Heart right ventricle (tissue), 16 donors: ENCODE measurements at regions not wholly inside any gene's neighbourhood (a gene's known extent, or its start where the extent isn't known, plus 50 kb on each side); places are given as distances from the start of the nearest gene placed in this dataset.

ENCODE experiments used
- ATAC-seq, 8 donors: fragments of 200-7000 bp; cut with Tn5 transposase; one replicate each; pipeline ENCODE4 v1.9.1; 2020; ENCODE audit warnings: mild to moderate bottlenecking in 8 of 8, moderate library complexity in 8 of 8, moderate number of reproducible peaks in 1 of 8
- DNase-seq, 2 donors: peaks; one replicate each; pipeline ENCODE4 v3.0.0-alpha.2; 2020
- H3K27ac ChIP-seq, 10 donors: fragments of 200-600 bp; sonication (generic) in 2 of 10; one replicate each; pipeline versions ENCODE4 v1.5.0 to v1.8.0; 2020 to 2022; ENCODE audit warnings: mild to moderate bottlenecking in 3 of 10
- H3K27me3 ChIP-seq, 7 donors: fragments of 200-600 bp; one replicate each; pipeline ENCODE4 v1.8.0; 2021 to 2022; ENCODE audit warnings: mild to moderate bottlenecking in 2 of 7
- H3K36me3 ChIP-seq, 9 donors: fragments of 200-600 bp; sonication (generic) in 1 of 9; one replicate each; pipeline versions ENCODE4 v1.5.0 to v1.8.0; 2020 to 2022; ENCODE audit warnings: mild to moderate bottlenecking in 2 of 9
- H3K4me1 ChIP-seq, 9 donors: fragments of 200-600 bp; sonication (generic) in 1 of 9; one replicate each; pipeline versions ENCODE4 v1.5.0 to v1.8.0; 2020 to 2022; ENCODE audit warnings: mild to moderate bottlenecking in 4 of 9
- H3K4me3 ChIP-seq, 10 donors: fragments of 200-600 bp; sonication (generic) in 2 of 10; one replicate each; pipeline versions ENCODE4 v1.5.0 to v1.8.0; 2020 to 2022; ENCODE audit warnings: mild to moderate bottlenecking in 7 of 10, moderate library complexity in 2 of 10
- H3K9me3 ChIP-seq, 11 donors: fragments of 200-600 bp in 10 of 11; sonication (generic) in 2 of 11; one replicate each; pipeline versions ENCODE4 v1.5.0 to v1.8.0; 2013 to 2022; ENCODE audit warnings: mild to moderate bottlenecking in 2 of 11, control low read depth in 1 of 11, moderate library complexity in 1 of 11
- CTCF ChIP-seq, 9 donors: fragments of 200-600 bp; sonication (generic) in 2 of 9; IDR thresholded peaks; one replicate each; pipeline versions ENCODE4 v1.5.0 to v1.8.0; 2021 to 2022; ENCODE audit warnings: antibody characterized with exemption in 9 of 9, mild to moderate bottlenecking in 5 of 9, moderate library complexity in 1 of 9
- WGBS, 2 donors: extraction: QIAGEN DNeasy Blood & Tissue Kit; methylation state at CpG; one replicate each; pipeline ENCODE4 v1.1.7; 2013; ENCODE audit warnings: inconsistent platforms in 1 of 2; 5-methylcytosine and 5-hydroxymethylcytosine counted together
- intact Hi-C, 10 donors: fragments of 100-400 bp; cut with DNase I; formaldehyde crosslinking; loops; one replicate each; pipeline versions ENCODE4 v1.11.1 to v1.14.2; 2022
- donor health status: Arrhythmogenic right ventricular cardiomyopathy.
- donor health status: ischemic (EF 13 %, LVEDD 7.1; RV severe dilation, severe dysfunction).
- donor health status: healthy with polysubstance abuse.
- donor health status: DM: no; HTN: yes; CAD: no.
- donor health status: DM: no; HTN: no; CAD: no.
- donor health status: ischemic (EF 25% LVEDD 6.9; RV normal size, moderate dysfunction).
- donor health status: ischemic (EF 25% LVEDD 5.7; RV mildly dilated, moderate dysfunction).
- donor health status: healthy.
- donor health status: DM: yes; HTN: yes; CAD: no.
- donor health status: Ischemic cardiomyopathy.
- donor health status: ischemic (EF 35%, LVEDD 5.7; RV mildly dilated, moderate dysfunction).
- donor health status: nonischemic (EF 11% LVEDD 7.7; RV severe dilation, severe dysfunction).
- donor health status: DM: yes; HTN: yes; CAD: no.
- donor health status: PGD.
- donor health status: ischemic (EF 29% LVEDD 5.4; RV normal size, mild dysfunction).
- donor health status: nonischemic (EF 23%, LVEDD 6.1; RV moderate dilation, normal function).

DNA sequence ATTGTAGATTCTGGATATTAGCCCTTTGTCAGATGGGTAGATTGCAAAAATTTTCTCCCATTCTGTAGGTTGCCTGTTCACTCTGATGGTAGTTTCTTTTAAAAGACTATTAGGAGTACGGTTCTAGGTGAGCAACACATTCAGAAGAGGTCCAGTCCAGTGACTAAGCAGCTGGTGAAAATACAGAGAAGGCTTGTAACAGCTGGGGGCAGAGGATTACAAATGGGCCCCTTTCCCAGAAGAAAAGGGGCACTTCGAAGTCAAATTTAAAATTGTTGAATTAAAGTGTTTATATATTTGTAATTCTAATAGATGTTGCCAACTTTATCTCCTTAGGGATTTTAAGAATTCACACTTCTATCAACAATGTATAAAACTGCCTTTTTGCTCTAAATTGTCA lies 720.5 kb downstream of the TLE4 start:
- Histone ChIP-seq H3K27ac (no peak overlapping the region), H3K4me3 (no peak overlapping the region), H3K9me3 (peaks cover 0 to 19% (median 5%) of the 10 kb centered on the region in 11 donors), H3K36me3 (no peaks in the 10 kb centered on the region), H3K4me1 (no peaks in the 10 kb centered on the region), H3K27me3 (no peaks in the 10 kb centered on the region)
- no peak for TF ChIP-seq CTCF (IDR thresholded peaks at IDR 0.05)
- ATAC-seq (no peak), DNase-seq (no peak)
- WGBS, 2 donors, result 51 to 63% methylated on average over 2 of the region's 2 CpGs
- intact Hi-C loops, result no loop called here

DNA sequence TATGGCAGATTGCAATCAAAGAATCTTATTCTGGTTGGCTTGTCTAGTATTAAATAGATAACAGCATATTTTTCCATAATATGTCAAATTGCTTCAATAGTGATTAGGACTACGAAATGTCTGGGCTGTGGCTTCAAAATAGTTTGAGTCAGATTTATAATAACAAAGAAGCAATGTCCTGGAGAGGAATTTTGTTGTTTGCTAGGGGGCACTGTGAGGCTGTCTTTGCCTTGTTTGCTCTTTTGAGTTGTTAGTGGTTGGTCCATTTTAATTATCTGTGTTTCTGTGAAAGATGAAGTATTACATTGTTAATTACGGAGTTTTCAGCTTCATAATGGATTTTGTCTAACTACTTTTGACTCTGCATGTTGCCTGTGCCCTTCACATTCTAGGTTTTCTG lies 713.6 kb downstream of the TLE4 start:
- intact Hi-C loops, result no loop called here
- 25 to 31% methylated on average over 2 of the region's 2 CpGs for WGBS, 2 donors
- Histone ChIP-seq H3K9me3 (peaks cover 0 to 6% (median 0%) of the 10 kb centered on the region in 11 donors), H3K4me1 (no peaks in the 10 kb centered on the region), H3K27ac (no peak overlapping the region), H3K27me3 (no peaks in the 10 kb centered on the region), H3K36me3 (no peaks in the 10 kb centered on the region), H3K4me3 (no peak overlapping the region)
- peak in 5 of 9 donors; percentile 24 to 41 (median 31) for TF ChIP-seq CTCF (IDR thresholded peaks at IDR 0.05)
- no peak for ATAC-seq
- no peak for DNase-seq

DNA sequence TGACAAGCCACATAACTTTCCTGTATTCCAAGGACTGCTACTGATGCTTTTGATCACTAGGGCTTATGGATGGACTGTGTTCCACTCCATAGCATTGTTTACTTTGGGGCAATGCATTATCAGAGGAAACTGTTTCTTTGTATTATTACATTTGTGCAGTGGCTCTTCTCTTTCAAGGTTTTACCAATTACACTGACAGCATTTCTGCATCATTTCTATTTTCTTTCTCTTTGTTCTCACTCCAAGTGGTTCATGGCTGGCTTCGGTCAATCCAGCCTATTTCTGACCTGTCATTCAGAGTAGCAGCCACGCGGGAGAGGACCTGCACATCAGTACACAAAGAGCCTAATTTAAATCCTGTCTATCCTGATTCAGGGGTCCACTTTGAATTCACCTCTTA lies 711.0 kb downstream of the TLE4 start:
- ATAC-seq, result no peak

DNA sequence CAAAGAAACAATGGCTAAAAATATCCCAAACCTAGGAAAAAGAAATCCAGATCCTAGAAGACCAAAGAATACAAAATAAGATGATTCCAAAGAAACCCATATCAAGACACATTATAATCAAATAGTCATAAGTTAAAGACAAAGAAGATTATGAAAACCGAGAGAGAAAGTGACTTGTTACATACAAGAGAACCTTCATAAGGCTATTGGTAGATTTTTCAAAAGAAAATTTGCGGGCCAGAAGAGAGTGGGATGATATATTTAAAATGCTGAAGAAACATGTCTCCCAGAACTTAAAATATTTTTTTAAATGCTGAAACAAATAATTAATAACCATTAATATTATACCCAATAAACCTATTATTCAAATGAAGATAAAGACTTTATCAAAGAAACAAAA lies 687.3 kb downstream of the TLE4 start:
- Histone ChIP-seq H3K9me3 (peaks cover 0 to 47% (median 20%) of the 10 kb centered on the region in 11 donors), H3K36me3 (no peaks in the 10 kb centered on the region), H3K4me1 (no peaks in the 10 kb centered on the region), H3K27me3 (no peaks in the 10 kb centered on the region), H3K4me3 (no peak overlapping the region), H3K27ac (no peak overlapping the region)
- TF ChIP-seq CTCF (IDR thresholded peaks at IDR 0.05), result no peak
- intact Hi-C loops, result no loop called here
- ATAC-seq (no peak), DNase-seq (no peak)
- WGBS, 2 donors, result 50 to 87% methylated on average over 2 of the region's 2 CpGs

More for the DNA sequence above, 711.0 kb downstream of the TLE4 start:
- Histone ChIP-seq H3K9me3 (peaks cover 0 to 6% (median 0%) of the 10 kb centered on the region in 11 donors), H3K27me3 (no peaks in the 10 kb centered on the region), H3K4me3 (no peak overlapping the region), H3K4me1 (no peaks in the 10 kb centered on the region), H3K27ac (no peak overlapping the region), H3K36me3 (no peaks in the 10 kb centered on the region)
- intact Hi-C loops, result no loop called here
- 36 to 70% methylated on average over 3 of the region's 3 CpGs for WGBS, 2 donors
- no peak for TF ChIP-seq CTCF (IDR thresholded peaks at IDR 0.05)
- DNase-seq, result no peak
